WTC11 (cell line): ENCODE measurements at regions not wholly inside any gene's neighbourhood (a gene's known extent, or its start where the extent isn't known, plus 50 kb on each side); places are given as distances from the start of the nearest gene placed in this dataset.

ENCODE experiments used
- ATAC-seq: fragments of 200-7000 bp; cut with Tn5 transposase; 2 replicates; pipeline ENCODE4 v1.10.0; 2021; ENCODE audit warnings: mild to moderate bottlenecking, moderate library complexity
- CTCF ChIA-PET: fragments of 300-600 bp; sonication (Branson Sonifier 250); formaldehyde crosslinking; loops from one replicate; lab custom pipeline; 2021; ENCODE audit warnings: antibody characterized with exemption; lab: Charles Lee
- POLR2A ChIA-PET: fragments of 350-600 bp; sonication (Branson Sonifier 250); formaldehyde crosslinking; loops from one replicate; lab custom pipeline; 2021; ENCODE audit warnings: antibody characterized with exemption; lab: Charles Lee
- DNase-seq: peaks from one replicate; pipeline ENCODE4 v3.0.0; 2021; ENCODE audit warnings: low spot score
- H3K27ac Mint-ChIP-seq: 2 replicates; pipeline ENCODE4 v1.8.0; 2021; ENCODE audit warnings: mixed read lengths
- H3K27me3 Mint-ChIP-seq: 2 replicates; pipeline ENCODE4 v1.8.0; 2021; ENCODE audit warnings: low read depth, mild to moderate bottlenecking, moderate library complexity, mixed read lengths
- H3K36me3 Mint-ChIP-seq: 2 replicates; pipeline ENCODE4 v1.8.0; 2021; ENCODE audit warnings: mixed read lengths
- H3K4me1 Mint-ChIP-seq: 2 replicates; pipeline ENCODE4 v1.8.0; 2022; ENCODE audit warnings: mixed read lengths
- H3K4me3 Mint-ChIP-seq: 2 replicates; pipeline ENCODE4 v1.8.0; 2021; ENCODE audit warnings: mild to moderate bottlenecking, moderate library complexity, mixed read lengths
- H3K9me3 Mint-ChIP-seq: 2 replicates; pipeline ENCODE4 v1.8.0; 2021; ENCODE audit warnings: mixed read lengths
- ARID4B ChIP-seq: sonication (generic); formaldehyde crosslinking; IDR thresholded peaks from 2 replicates; pipeline ENCODE4 v1.8.0; 2023; ENCODE audit warnings: missing genetic modification reagents, mild to moderate bottlenecking, borderline replicate concordance
- ATF6 ChIP-seq: sonication (generic); formaldehyde crosslinking; IDR thresholded peaks from 2 replicates; pipeline ENCODE4 v1.8.1; 2023; ENCODE audit warnings: mild to moderate bottlenecking, missing genetic modification reagents
- CBFB ChIP-seq: sonication (generic); formaldehyde crosslinking; IDR thresholded peaks from 2 replicates; pipeline ENCODE4 v1.8.1; 2022; ENCODE audit warnings: mild to moderate bottlenecking, low read depth, missing genetic modification reagents
- CREM ChIP-seq: sonication (generic); formaldehyde crosslinking; IDR thresholded peaks from 2 replicates; pipeline ENCODE4 v1.8.1; 2022; ENCODE audit warnings: mild to moderate bottlenecking, missing genetic modification reagents, moderate library complexity
- E2F1 ChIP-seq: sonication (generic); formaldehyde crosslinking; IDR thresholded peaks from 2 replicates; pipeline ENCODE4 v1.8.0; 2022; ENCODE audit warnings: mild to moderate bottlenecking, missing genetic modification reagents
- EMX1 ChIP-seq: fragments of 250-450 bp; sonication (Bioruptor Pico); IDR thresholded peaks from 2 replicates; pipeline ENCODE4 v1.8.0; 2021; ENCODE audit warnings: mild to moderate bottlenecking
- ESRRA ChIP-seq: sonication (generic); formaldehyde crosslinking; IDR thresholded peaks from 2 replicates; pipeline ENCODE4 v1.8.1; 2022; ENCODE audit warnings: mild to moderate bottlenecking, missing genetic modification reagents, borderline replicate concordance
- ETV6 ChIP-seq: sonication (generic); formaldehyde crosslinking; IDR thresholded peaks from 2 replicates; pipeline ENCODE4 v1.8.1; 2022; ENCODE audit warnings: mild to moderate bottlenecking, missing genetic modification reagents
- FOXK1 ChIP-seq: sonication (generic); formaldehyde crosslinking; IDR thresholded peaks from 2 replicates; pipeline ENCODE4 v1.8.0; 2022; ENCODE audit warnings: mild to moderate bottlenecking, moderate library complexity, missing genetic modification reagents
- GABPB1 ChIP-seq: sonication (generic); formaldehyde crosslinking; IDR thresholded peaks from 2 replicates; pipeline ENCODE4 v1.8.1; 2023; ENCODE audit warnings: mild to moderate bottlenecking, missing genetic modification reagents
- HMGXB4 ChIP-seq: sonication (generic); formaldehyde crosslinking; IDR thresholded peaks from 2 replicates; pipeline ENCODE4 v1.8.1; 2023; ENCODE audit warnings: mild to moderate bottlenecking, moderate library complexity, missing genetic modification reagents
- IRF1 ChIP-seq: sonication (generic); formaldehyde crosslinking; IDR thresholded peaks from 2 replicates; pipeline ENCODE4 v1.8.0; 2023; ENCODE audit warnings: missing genetic modification reagents
- KAT7 ChIP-seq: sonication (generic); formaldehyde crosslinking; IDR thresholded peaks from 2 replicates; pipeline ENCODE4 v1.8.1; 2023; ENCODE audit warnings: missing genetic modification reagents, mild to moderate bottlenecking, borderline replicate concordance
- NFATC4 ChIP-seq: fragments of 250-450 bp; sonication (Bioruptor Pico); IDR thresholded peaks from 2 replicates; pipeline ENCODE4 v1.9.0; 2021; ENCODE audit warnings: mild to moderate bottlenecking
- NFYB ChIP-seq: sonication (generic); formaldehyde crosslinking; conservative IDR thresholded peaks from 2 replicates; pipeline ENCODE4 v1.8.0; 2022; ENCODE audit warnings: low read depth, missing genetic modification reagents
- NR2C2 ChIP-seq: sonication (generic); formaldehyde crosslinking; IDR thresholded peaks from 2 replicates; pipeline ENCODE4 v1.8.0; 2022; ENCODE audit warnings: mild to moderate bottlenecking, missing genetic modification reagents
- PRRX2 ChIP-seq: fragments of 250-450 bp; sonication (Bioruptor Pico); IDR thresholded peaks from 2 replicates; pipeline ENCODE4 v1.8.0; 2021; ENCODE audit warnings: mild to moderate bottlenecking
- SP1 ChIP-seq: sonication (generic); formaldehyde crosslinking; conservative IDR thresholded peaks from 2 replicates; pipeline ENCODE4 v1.8.1; 2022; ENCODE audit warnings: missing genetic modification reagents
- STAT6 ChIP-seq: sonication (generic); formaldehyde crosslinking; conservative IDR thresholded peaks from 2 replicates; pipeline ENCODE4 v1.8.1; 2023; ENCODE audit warnings: mild to moderate bottlenecking, low read depth, missing genetic modification reagents, moderate library complexity
- USF1 ChIP-seq: sonication (generic); formaldehyde crosslinking; IDR thresholded peaks from 2 replicates; pipeline ENCODE4 v1.8.0; 2022; ENCODE audit warnings: mild to moderate bottlenecking, missing genetic modification reagents

- TF ChIP-seq STAT6 (CRISPR knock-in tag) (no peak), PRRX2 (CRISPR knock-in tag) (no peak), CREM (no peak), EMX1 (CRISPR knock-in tag) (no peak), CBFB (no peak), ATF6 (CRISPR knock-in tag) (no peak), NFATC4 (CRISPR knock-in tag) (no peak), IRF1 (CRISPR knock-in tag) (no peak)
- TF ChIP-seq, all 79 proteins: peak for 0
Observed at GRCh38 chr5:21154526-21154925, 1166.5 kb upstream of the CDH18 start (continued).

- ChIA-PET POLR2A (no interaction called here), CTCF (no interaction called here)
- ATAC-seq (no peak), DNase-seq (no peak)
- no peak for TF ChIP-seq ARID4B (CRISPR knock-in tag)
- Mint-ChIP-seq H3K36me3 (no peaks in the 10 kb centered on the region), H3K4me3 (no peak overlapping the region), H3K27me3 (no peaks in the 10 kb centered on the region), H3K4me1 (no peaks in the 10 kb centered on the region), H3K27ac (no peak overlapping the region), H3K9me3 (peaks cover 20% of the 10 kb centered on the region)
Observed at GRCh38 chr5:21152611-21153010, 1164.6 kb upstream of the CDH18 start.

GRCh38 chr5:21145376-21145775 lies 1157.4 kb upstream of the CDH18 start:
- no peaks in the 10 kb centered on the region for H3K4me1 Mint-ChIP-seq
- CTCF ChIA-PET: no interaction called here
- no peak for ATAC-seq
- no peak for TF ChIP-seq ESRRA (CRISPR knock-in tag)
- no peak for TF ChIP-seq NFYB (CRISPR knock-in tag)
- no peak for TF ChIP-seq E2F1 (CRISPR knock-in tag)
- TF ChIP-seq GABPB1: no peak
- TF ChIP-seq NR2C2 (CRISPR knock-in tag): no peak
- no peak for TF ChIP-seq FOXK1 (CRISPR knock-in tag)
- TF ChIP-seq ETV6 (CRISPR knock-in tag): no peak
- TF ChIP-seq SP1 (CRISPR knock-in tag): no peak
- no peak for TF ChIP-seq HMGXB4 (CRISPR knock-in tag)
- no peak for TF ChIP-seq KAT7 (CRISPR knock-in tag)
- no peak for TF ChIP-seq USF1 (CRISPR knock-in tag)
- no peak for TF ChIP-seq EMX1 (CRISPR knock-in tag)

More at GRCh38 chr5:21145376-21145775, 1157.4 kb upstream of the CDH18 start:
- no peaks in the 10 kb centered on the region for H3K36me3 Mint-ChIP-seq
- no peaks in the 10 kb centered on the region for H3K27me3 Mint-ChIP-seq
- no peak overlapping the region for H3K4me3 Mint-ChIP-seq
- POLR2A ChIA-PET: no interaction called here
- no peak for DNase-seq
- no peak overlapping the region for H3K27ac Mint-ChIP-seq
- peaks cover 14% of the 10 kb centered on the region for H3K9me3 Mint-ChIP-seq
